H1 (cell line): ENCODE measurements at regions not wholly inside any gene's neighbourhood (a gene's known extent, or its start where the extent isn't known, plus 50 kb on each side); places are given as distances from the start of the nearest gene placed in this dataset.

ENCODE experiments used
- BCL11A ChIP-seq, 2 experiments: IDR thresholded peaks; one replicate each; pipeline ENCODE4 v1.6.1; 2011; ENCODE audit warnings: low read depth in 2 of 2, low read length in 2 of 2, mild to moderate bottlenecking in 2 of 2
- CHD2 ChIP-seq: IDR thresholded peaks from 2 replicates; pipeline ENCODE4 v1.6.1; 2012; ENCODE audit warnings: low read length, improper control_type of control experiment
- FOSL1 ChIP-seq: IDR thresholded peaks from 2 replicates; pipeline ENCODE4 v1.6.1; 2011; ENCODE audit warnings: mild to moderate bottlenecking, low read depth, low read length, moderate library complexity; ENCODE audit not compliant: insufficient read depth
- POLR2AphosphoS5 ChIP-seq: IDR thresholded peaks from 2 replicates; pipeline ENCODE4 v1.6.1; 2011; ENCODE audit warnings: low read depth, low read length
- TEAD4 ChIP-seq: IDR thresholded peaks from 2 replicates; pipeline ENCODE4 v1.6.1; 2012; ENCODE audit warnings: low read depth, low read length, inconsistent platforms, mixed read lengths
- YY1 ChIP-seq: IDR thresholded peaks from 2 replicates; pipeline ENCODE4 v1.6.1; 2011; ENCODE audit warnings: low read depth, mild to moderate bottlenecking, low read length

GRCh38 chr12:97899956-97900355 is 437.4 kb downstream of the RMST start:
- TF ChIP-seq POLR2AphosphoS5 (no peak), CHD2 (no peak), YY1 (no peak), BCL11A (IDR thresholded peaks at IDR 0.05; ENCODE audit: low read depth in 2 of 2, low read length in 2 of 2) (no peak), TEAD4 (no peak), FOSL1 (no peak)
